OCI-LY1 (cell line): ENCODE measurements at regions not wholly inside any gene's neighbourhood (a gene's known extent, or its start where the extent isn't known, plus 50 kb on each side); places are given as distances from the start of the nearest gene placed in this dataset.

Experiments
- H2AFZ ChIP-seq: fragments of 200-600 bp; sonication (generic), shearing (Covaris generic); 2 replicates; pipeline ENCODE4 v1.6.0; 2014; ENCODE audit warnings: antibody characterized with exemption, mild to moderate bottlenecking, low read length
- H3F3A ChIP-seq: fragments of 200-600 bp; sonication (generic), shearing (Covaris generic); 2 replicates; pipeline ENCODE4 v1.6.0; 2014; ENCODE audit warnings: mild to moderate bottlenecking, antibody characterized with exemption, low read length, moderate library complexity; ENCODE audit not compliant: insufficient read depth
- H3K27ac ChIP-seq: fragments of 200-600 bp; sonication (generic); 2 replicates; pipeline ENCODE4 v1.5.1; 2014; ENCODE audit warnings: low read length, mixed run types, mild to moderate bottlenecking, low read depth; ENCODE audit not compliant: poor library complexity, severe bottlenecking
- H3K27me3 ChIP-seq: fragments of 200-600 bp; sonication (generic); 2 replicates; pipeline ENCODE4 v1.6.0; 2014; ENCODE audit warnings: antibody characterized with exemption, mild to moderate bottlenecking, low read length, moderate library complexity; ENCODE audit not compliant: insufficient read depth
- H3K36me3 ChIP-seq: fragments of 200-600 bp; sonication (generic); 2 replicates; pipeline ENCODE4 v1.6.1; 2014; ENCODE audit warnings: mild to moderate bottlenecking, antibody characterized with exemption, low read length, moderate library complexity, mixed read lengths; ENCODE audit not compliant: insufficient read depth
- H3K4me1 ChIP-seq: fragments of 200-600 bp; sonication (generic); 2 replicates; pipeline ENCODE4 v1.5.1; 2014; ENCODE audit warnings: mild to moderate bottlenecking, low read length, moderate library complexity; ENCODE audit not compliant: insufficient read depth, severe bottlenecking
- H3K4me2 ChIP-seq: fragments of 200-600 bp; sonication (generic), shearing (Covaris generic); 2 replicates; pipeline ENCODE4 v1.6.1; 2014; ENCODE audit warnings: low read length
- H3K4me3 ChIP-seq: fragments of 200-600 bp; sonication (generic); 2 replicates; pipeline ENCODE4 v1.5.1; 2014; ENCODE audit warnings: low read length, low read depth, mild to moderate bottlenecking, mixed read lengths; ENCODE audit not compliant: poor library complexity, severe bottlenecking
- H3K79me2 ChIP-seq: fragments of 200-600 bp; shearing (Covaris generic); 2 replicates; pipeline ENCODE4 v1.6.1; 2016; ENCODE audit warnings: mixed run types, low read length, mixed read lengths; ENCODE audit not compliant: insufficient read depth
- H3K9ac ChIP-seq: fragments of 200-600 bp; sonication (generic), shearing (Covaris generic); 2 replicates; pipeline ENCODE4 v1.6.1; 2014; ENCODE audit warnings: mild to moderate bottlenecking, low read length, mixed read lengths
- H3K9me2 ChIP-seq: fragments of 200-600 bp; sonication (generic), shearing (Covaris generic); 2 replicates; pipeline ENCODE4 v1.6.1; 2014; ENCODE audit warnings: low read depth, mild to moderate bottlenecking, low read length, mixed read lengths
- H3K9me3 ChIP-seq: fragments of 200-600 bp; shearing (Covaris generic); 2 replicates; pipeline ENCODE4 v1.6.1; 2014; ENCODE audit warnings: low read length, mixed read lengths
- H4K20me1 ChIP-seq: fragments of 200-600 bp; sonication (generic), shearing (Covaris generic); 2 replicates; pipeline ENCODE4 v1.6.0; 2016; ENCODE audit warnings: mild to moderate bottlenecking, low read length; ENCODE audit not compliant: insufficient read depth
- EZH2 ChIP-seq: fragments of 200-600 bp; sonication (generic), shearing (Covaris generic); IDR thresholded peaks from 2 replicates; pipeline ENCODE4 v1.8.0; 2017; ENCODE audit warnings: borderline replicate concordance, mixed run types, mild to moderate bottlenecking, antibody characterized with exemption, low read length, moderate library complexity, mixed read lengths
- TF ChIP-seq, protein P1 (sequence below): fragments of 200-600 bp; sonication (generic), shearing (Covaris generic); IDR thresholded peaks from 2 replicates; pipeline ENCODE4 v1.5.1; 2017; ENCODE audit warnings: mild to moderate bottlenecking, antibody characterized with exemption, low read length, moderate library complexity, mixed read lengths

DNA sequence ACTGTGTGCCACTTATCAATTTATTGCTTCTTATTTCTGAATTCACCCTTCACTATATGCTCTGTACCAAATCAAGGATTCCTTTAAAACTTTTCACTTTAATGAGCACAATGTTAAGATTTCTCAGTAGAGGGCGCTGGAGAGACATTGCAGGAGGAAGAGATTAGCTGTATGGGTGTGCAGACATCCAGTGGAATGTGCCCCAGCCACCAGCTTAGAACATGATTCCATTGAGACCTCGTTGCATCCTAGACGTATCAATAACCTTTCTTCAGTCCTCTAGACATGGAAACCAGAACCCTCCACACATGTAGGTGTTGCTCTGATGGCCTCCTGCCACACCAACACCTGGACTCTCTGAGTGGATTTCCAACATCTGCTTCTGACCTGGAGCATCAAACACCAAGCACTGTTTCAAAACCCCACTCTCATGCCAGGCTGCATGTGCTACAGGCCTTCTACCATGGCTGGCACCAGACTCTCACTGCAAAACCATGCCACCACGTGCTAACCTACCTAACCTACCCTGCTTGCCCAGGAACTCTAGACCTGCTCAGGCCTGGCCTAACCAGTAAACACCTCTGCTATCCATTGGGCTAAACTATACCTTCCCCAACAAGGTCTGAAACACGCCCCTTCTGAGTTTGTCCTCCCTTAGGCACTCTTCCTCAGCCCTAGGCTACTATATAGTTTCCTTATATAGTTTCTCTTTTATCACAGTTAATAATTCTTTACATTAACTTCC, 633.2 kb upstream of the PKDCC start:
- Histone ChIP-seq H3F3A (no peaks in the 10 kb centered on the region), H3K9me2 (no peaks in the 10 kb centered on the region), H3K27ac (no peak overlapping the region), H3K79me2 (no peaks in the 10 kb centered on the region), H2AFZ (no peak overlapping the region), H3K9ac (no peak overlapping the region), H4K20me1 (no peaks in the 10 kb centered on the region), H3K27me3 (no peaks in the 10 kb centered on the region), H3K4me1 (no peaks in the 10 kb centered on the region), H3K4me2 (no peak overlapping the region), H3K36me3 (no peaks in the 10 kb centered on the region), H3K4me3 (no peak overlapping the region), H3K9me3 (no peaks in the 10 kb centered on the region)
- TF ChIP-seq, protein P1, sequence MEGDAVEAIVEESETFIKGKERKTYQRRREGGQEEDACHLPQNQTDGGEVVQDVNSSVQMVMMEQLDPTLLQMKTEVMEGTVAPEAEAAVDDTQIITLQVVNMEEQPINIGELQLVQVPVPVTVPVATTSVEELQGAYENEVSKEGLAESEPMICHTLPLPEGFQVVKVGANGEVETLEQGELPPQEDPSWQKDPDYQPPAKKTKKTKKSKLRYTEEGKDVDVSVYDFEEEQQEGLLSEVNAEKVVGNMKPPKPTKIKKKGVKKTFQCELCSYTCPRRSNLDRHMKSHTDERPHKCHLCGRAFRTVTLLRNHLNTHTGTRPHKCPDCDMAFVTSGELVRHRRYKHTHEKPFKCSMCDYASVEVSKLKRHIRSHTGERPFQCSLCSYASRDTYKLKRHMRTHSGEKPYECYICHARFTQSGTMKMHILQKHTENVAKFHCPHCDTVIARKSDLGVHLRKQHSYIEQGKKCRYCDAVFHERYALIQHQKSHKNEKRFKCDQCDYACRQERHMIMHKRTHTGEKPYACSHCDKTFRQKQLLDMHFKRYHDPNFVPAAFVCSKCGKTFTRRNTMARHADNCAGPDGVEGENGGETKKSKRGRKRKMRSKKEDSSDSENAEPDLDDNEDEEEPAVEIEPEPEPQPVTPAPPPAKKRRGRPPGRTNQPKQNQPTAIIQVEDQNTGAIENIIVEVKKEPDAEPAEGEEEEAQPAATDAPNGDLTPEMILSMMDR, result peak; percentile 70
- no peak for TF ChIP-seq EZH2

- Histone ChIP-seq H3K4me1 (no peaks in the 10 kb centered on the region), H3K79me2 (no peaks in the 10 kb centered on the region), H3K36me3 (no peaks in the 10 kb centered on the region), H3K9me2 (no peaks in the 10 kb centered on the region), H3K9ac (no peak overlapping the region), H3K27me3 (no peaks in the 10 kb centered on the region), H3K4me3 (no peak overlapping the region), H4K20me1 (no peaks in the 10 kb centered on the region), H2AFZ (no peak overlapping the region), H3K9me3 (no peaks in the 10 kb centered on the region), H3K27ac (no peak overlapping the region), H3F3A (no peaks in the 10 kb centered on the region), H3K4me2 (no peak overlapping the region)
- TF ChIP-seq, protein P1, result no peak
- no peak for TF ChIP-seq EZH2
Observed at GRCh38 chr2:41417511-41417910, 630.3 kb upstream of the PKDCC start.

GRCh38 chr2:41420219-41420618, 627.6 kb upstream of the PKDCC start:
- Histone ChIP-seq H3K4me1 (no peaks in the 10 kb centered on the region), H3K79me2 (no peaks in the 10 kb centered on the region), H3K4me2 (no peak overlapping the region), H3K36me3 (no peaks in the 10 kb centered on the region), H4K20me1 (no peaks in the 10 kb centered on the region), H3K27ac (no peak overlapping the region), H2AFZ (no peak overlapping the region), H3F3A (no peaks in the 10 kb centered on the region), H3K4me3 (no peak overlapping the region), H3K9ac (no peak overlapping the region), H3K27me3 (no peaks in the 10 kb centered on the region), H3K9me2 (no peaks in the 10 kb centered on the region), H3K9me3 (no peaks in the 10 kb centered on the region)
- TF ChIP-seq, protein P1, result no peak
- TF ChIP-seq EZH2, result no peak
